ENCODE measurements at regions not wholly inside any gene's neighbourhood (a gene's known extent, or its start where the extent isn't known, plus 50 kb on each side); places are given as distances from the start of the nearest gene placed in this dataset.
A peak's percentile ranks its signal among the peaks of the same experiment; 100 is the strongest.

GRCh38 chr1:88595355-88596002 is 88.6 kb upstream of the PKN2 start:
- TF ChIP-seq CTCF (conservative IDR thresholded peaks at IDR 0.05; ENCODE audit: low read length), result peak; percentile 79
- TF ChIP-seq EZH2phosphoT487 (IDR thresholded peaks at IDR 0.05; ENCODE audit: borderline replicate concordance, low read depth, low read length), result no peak

Measured in OCI-LY7 (cell line).